OCI-LY3 (cell line): ENCODE measurements at regions not wholly inside any gene's neighbourhood (a gene's known extent, or its start where the extent isn't known, plus 50 kb on each side); places are given as distances from the start of the nearest gene placed in this dataset.

Experiments
- H2AFZ ChIP-seq: fragments of 200-600, 300-600 bp; shearing (Covaris generic); 2 replicates; pipeline ENCODE4 v1.6.0; 2014; ENCODE audit warnings: antibody characterized with exemption, low read depth, low read length
- H3K27ac ChIP-seq: fragments of 200-600, 300-600 bp; sonication (generic); 2 replicates; pipeline ENCODE4 v1.5.1; 2014; ENCODE audit warnings: mild to moderate bottlenecking, low read length, moderate library complexity, mixed read lengths
- H3K27me3 ChIP-seq: fragments of 200-600, 300-600 bp; sonication (generic); 2 replicates; pipeline ENCODE4 v1.6.1; 2014; ENCODE audit warnings: low read depth, low read length, mixed read lengths
- H3K36me3 ChIP-seq: fragments of 200-600, 300-600 bp; sonication (generic); replicated peaks from 2 replicates; pipeline ENCODE3; 2014; ENCODE audit warnings: low read depth, low read length, mixed read lengths
- H3K4me1 ChIP-seq: fragments of 300-600, 200-600 bp; sonication (generic); 2 replicates; pipeline ENCODE4 v1.6.1; 2014; ENCODE audit warnings: low read length, mixed read lengths
- H3K4me2 ChIP-seq: fragments of 200-600, 300-600 bp; sonication (generic); 2 replicates; pipeline ENCODE4 v1.6.1; 2014; ENCODE audit warnings: low read length, mixed read lengths
- H3K4me3 ChIP-seq: fragments of 300-600, 200-600 bp; sonication (generic); 2 replicates; pipeline ENCODE4 v1.5.1; 2014; ENCODE audit warnings: antibody characterized with exemption, mild to moderate bottlenecking, low read length, moderate library complexity
- H3K79me2 ChIP-seq: fragments of 300-600, 200-600 bp; shearing (Covaris generic); 2 replicates; pipeline ENCODE4 v1.6.1; 2014; ENCODE audit warnings: mild to moderate bottlenecking, low read length, mixed read lengths
- H3K9ac ChIP-seq: fragments of 300-600, 200-600 bp; shearing (Covaris generic); 2 replicates; pipeline ENCODE4 v1.6.0; 2014; ENCODE audit warnings: mild to moderate bottlenecking, low read length, moderate library complexity
- H3K9me3 ChIP-seq: fragments of 200-600, 300-600 bp; shearing (Covaris generic); 2 replicates; pipeline ENCODE4 v1.6.1; 2014; ENCODE audit warnings: low read length, mixed read lengths; ENCODE audit not compliant: insufficient read depth
- H4K20me1 ChIP-seq: fragments of 200-600, 300-600 bp; sonication (generic); 2 replicates; pipeline ENCODE4 v1.6.1; 2016; ENCODE audit warnings: low read length, mixed read lengths; ENCODE audit not compliant: insufficient read depth
- EZH2phosphoT487 ChIP-seq: fragments of 200-600 bp; shearing (Covaris generic); IDR thresholded peaks from 2 replicates; pipeline ENCODE4 v1.6.1; 2018; ENCODE audit warnings: antibody characterized with exemption, mixed run types, low read depth
- TF ChIP-seq, protein P1 (sequence below): fragments of 200-600, 300-600 bp; sonication (generic); IDR thresholded peaks from 2 replicates; pipeline ENCODE4 v1.5.1; 2014; ENCODE audit warnings: antibody characterized with exemption, low read length, low read depth

DNA sequence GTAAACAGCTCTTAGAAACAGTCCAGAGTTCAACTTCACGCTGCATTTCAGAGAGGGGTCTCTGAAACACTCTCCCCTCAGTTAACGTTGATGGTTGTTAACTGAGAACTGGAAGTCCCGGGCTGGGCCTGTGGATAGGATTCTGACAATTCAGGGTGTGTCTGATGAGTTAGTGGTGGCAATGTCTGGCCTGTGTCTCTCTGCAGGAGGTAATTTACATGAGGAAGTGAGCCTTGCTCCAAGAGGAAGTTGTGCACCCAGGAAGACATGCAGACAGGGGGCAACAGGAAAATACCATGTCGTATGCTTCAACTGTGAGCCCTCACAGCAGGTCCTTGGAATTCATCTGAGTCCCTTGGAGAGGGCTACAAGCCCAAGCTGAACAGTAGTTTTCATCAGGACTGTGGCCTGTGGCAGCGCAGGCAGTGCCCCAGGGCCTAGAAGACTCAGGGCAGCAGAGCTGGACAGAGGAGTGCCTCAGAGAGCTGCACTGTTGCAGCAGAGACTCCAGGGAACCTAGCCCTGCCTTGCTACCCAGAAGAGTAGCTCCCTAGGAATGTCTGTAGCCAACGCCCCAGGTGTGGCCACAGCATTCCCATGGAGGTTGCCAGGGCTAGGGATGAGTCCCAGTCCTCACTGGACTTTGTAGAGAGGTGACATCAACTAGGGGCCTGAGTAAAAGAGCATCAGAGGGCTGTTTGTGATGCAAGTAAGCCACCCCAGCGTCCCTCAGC is 104.6 kb upstream of the SELENOK start:
- peaks cover 6% of the 10 kb centered on the region for H3K4me1 ChIP-seq
- peak overlapping the region; percentile 3; the same call in 1 of the 2 replicates for H2AFZ ChIP-seq
- H3K4me3 ChIP-seq = no peak overlapping the region
- no peaks in the 10 kb centered on the region for H4K20me1 ChIP-seq
- H3K36me3 ChIP-seq = no peaks in the 10 kb centered on the region
- H3K27ac ChIP-seq = no peak overlapping the region
- H3K4me2 ChIP-seq = no peak overlapping the region
- TF ChIP-seq, protein P1, sequence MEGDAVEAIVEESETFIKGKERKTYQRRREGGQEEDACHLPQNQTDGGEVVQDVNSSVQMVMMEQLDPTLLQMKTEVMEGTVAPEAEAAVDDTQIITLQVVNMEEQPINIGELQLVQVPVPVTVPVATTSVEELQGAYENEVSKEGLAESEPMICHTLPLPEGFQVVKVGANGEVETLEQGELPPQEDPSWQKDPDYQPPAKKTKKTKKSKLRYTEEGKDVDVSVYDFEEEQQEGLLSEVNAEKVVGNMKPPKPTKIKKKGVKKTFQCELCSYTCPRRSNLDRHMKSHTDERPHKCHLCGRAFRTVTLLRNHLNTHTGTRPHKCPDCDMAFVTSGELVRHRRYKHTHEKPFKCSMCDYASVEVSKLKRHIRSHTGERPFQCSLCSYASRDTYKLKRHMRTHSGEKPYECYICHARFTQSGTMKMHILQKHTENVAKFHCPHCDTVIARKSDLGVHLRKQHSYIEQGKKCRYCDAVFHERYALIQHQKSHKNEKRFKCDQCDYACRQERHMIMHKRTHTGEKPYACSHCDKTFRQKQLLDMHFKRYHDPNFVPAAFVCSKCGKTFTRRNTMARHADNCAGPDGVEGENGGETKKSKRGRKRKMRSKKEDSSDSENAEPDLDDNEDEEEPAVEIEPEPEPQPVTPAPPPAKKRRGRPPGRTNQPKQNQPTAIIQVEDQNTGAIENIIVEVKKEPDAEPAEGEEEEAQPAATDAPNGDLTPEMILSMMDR = no peak
- TF ChIP-seq EZH2phosphoT487 = no peak
- H3K9me3 ChIP-seq = no peaks in the 10 kb centered on the region
- H3K27me3 ChIP-seq = peaks cover 38% of the 10 kb centered on the region
- H3K79me2 ChIP-seq = no peaks in the 10 kb centered on the region
- H3K9ac ChIP-seq = no peak overlapping the region

DNA sequence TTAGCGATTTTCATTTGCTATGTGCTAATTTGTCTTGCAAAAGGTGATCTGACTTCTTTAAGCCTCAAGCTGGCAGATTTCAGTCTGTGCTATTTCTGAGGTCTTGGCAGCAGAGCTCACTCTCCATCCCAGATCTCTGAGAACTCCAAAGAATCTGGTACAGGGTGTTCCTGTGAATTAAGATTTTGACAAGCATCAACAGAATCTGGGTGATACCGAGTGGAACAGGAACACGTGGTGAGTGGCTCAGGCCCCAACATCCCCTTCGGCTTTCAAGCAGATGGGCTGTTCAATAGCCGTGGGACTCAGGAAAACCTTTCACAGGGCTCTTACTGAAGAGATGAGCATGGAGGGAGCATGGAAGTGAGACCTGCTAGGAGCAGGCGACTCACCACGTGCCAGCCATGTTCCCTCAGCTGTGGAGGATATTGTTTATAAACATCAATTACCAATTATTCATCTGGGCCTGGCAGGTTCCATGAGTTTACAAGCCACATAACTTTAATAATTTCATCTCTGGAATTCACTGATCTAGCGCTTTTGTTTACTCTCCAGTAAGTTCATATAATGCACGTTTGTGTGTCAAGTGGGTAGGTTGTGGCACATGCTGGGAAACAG is 103.4 kb upstream of the SELENOK start:
- Histone ChIP-seq H3K79me2 (no peaks in the 10 kb centered on the region), H2AFZ (no peak overlapping the region), H3K4me2 (no peak overlapping the region), H3K36me3 (no peaks in the 10 kb centered on the region), H3K9me3 (no peaks in the 10 kb centered on the region), H3K9ac (no peak overlapping the region), H3K27me3 (peaks cover 37% of the 10 kb centered on the region), H4K20me1 (no peaks in the 10 kb centered on the region), H3K27ac (no peak overlapping the region), H3K4me1 (peaks cover 6% of the 10 kb centered on the region), H3K4me3 (no peak overlapping the region)
- TF ChIP-seq, protein P1 = no peak
- TF ChIP-seq EZH2phosphoT487 = no peak

DNA sequence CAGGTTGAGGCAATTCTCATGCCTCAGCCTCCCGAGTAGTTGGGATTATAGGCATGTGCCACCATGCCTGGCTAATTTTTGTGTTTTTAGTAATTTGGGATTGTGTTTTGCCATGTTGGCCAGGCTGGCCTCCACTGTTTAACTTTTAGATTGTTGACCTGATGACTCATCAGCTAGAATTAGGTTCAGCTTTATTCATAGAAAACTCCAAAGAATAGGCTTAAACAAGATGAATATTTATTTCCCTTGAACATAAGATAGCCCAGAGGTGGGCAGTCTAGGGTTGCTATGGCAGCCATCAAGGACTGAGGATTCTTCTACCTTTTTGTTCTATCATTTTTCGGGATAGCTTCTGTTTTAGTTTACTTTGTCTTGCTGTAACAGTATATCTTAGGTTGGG is 99.6 kb upstream of the SELENOK start:
- H4K20me1 ChIP-seq = no peaks in the 10 kb centered on the region
- H3K36me3 ChIP-seq = no peaks in the 10 kb centered on the region
- no peak for TF ChIP-seq EZH2phosphoT487
- TF ChIP-seq, protein P1 = no peak
- H3K4me2 ChIP-seq = no peak overlapping the region
- no peak overlapping the region for H3K9ac ChIP-seq
- no peaks in the 10 kb centered on the region for H3K9me3 ChIP-seq
- peaks cover 4% of the 10 kb centered on the region for H3K4me1 ChIP-seq
- H3K79me2 ChIP-seq = no peaks in the 10 kb centered on the region
- H3K27ac ChIP-seq = no peak overlapping the region
- no peak overlapping the region for H3K4me3 ChIP-seq
- peaks cover 25% of the 10 kb centered on the region for H3K27me3 ChIP-seq
- no peak overlapping the region for H2AFZ ChIP-seq

DNA sequence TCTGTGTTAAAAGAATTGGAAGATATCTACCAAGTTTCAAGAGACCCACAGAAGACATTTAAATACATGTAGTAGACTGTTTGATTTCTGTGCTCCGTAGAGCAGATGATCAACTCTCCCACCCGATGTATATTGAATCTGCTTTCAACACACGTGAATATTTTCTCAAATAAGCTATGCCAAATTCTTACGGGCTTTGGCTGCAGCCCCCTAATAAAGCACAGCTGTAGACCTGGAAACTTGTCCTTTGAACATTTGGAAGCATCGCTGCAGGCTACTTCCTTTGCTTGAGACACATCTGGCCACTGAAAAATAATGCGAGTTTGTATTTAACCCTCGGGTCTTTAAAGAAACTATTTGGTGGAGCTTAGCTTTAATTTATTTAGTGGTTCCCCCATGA is 98.3 kb upstream of the SELENOK start:
- Histone ChIP-seq H3K4me1 (no peaks in the 10 kb centered on the region), H3K9ac (no peak overlapping the region), H3K27me3 (peaks cover 25% of the 10 kb centered on the region), H3K36me3 (no peaks in the 10 kb centered on the region), H3K79me2 (no peaks in the 10 kb centered on the region), H2AFZ (no peak overlapping the region), H3K4me2 (no peak overlapping the region), H3K4me3 (no peak overlapping the region), H3K9me3 (no peaks in the 10 kb centered on the region), H3K27ac (no peak overlapping the region), H4K20me1 (no peaks in the 10 kb centered on the region)
- no peak for TF ChIP-seq EZH2phosphoT487
- TF ChIP-seq, protein P1 = no peak
